ENCODE measurements at regions not wholly inside any gene's neighbourhood (a gene's known extent, or its start where the extent isn't known, plus 50 kb on each side); places are given as distances from the start of the nearest gene placed in this dataset.

DNA sequence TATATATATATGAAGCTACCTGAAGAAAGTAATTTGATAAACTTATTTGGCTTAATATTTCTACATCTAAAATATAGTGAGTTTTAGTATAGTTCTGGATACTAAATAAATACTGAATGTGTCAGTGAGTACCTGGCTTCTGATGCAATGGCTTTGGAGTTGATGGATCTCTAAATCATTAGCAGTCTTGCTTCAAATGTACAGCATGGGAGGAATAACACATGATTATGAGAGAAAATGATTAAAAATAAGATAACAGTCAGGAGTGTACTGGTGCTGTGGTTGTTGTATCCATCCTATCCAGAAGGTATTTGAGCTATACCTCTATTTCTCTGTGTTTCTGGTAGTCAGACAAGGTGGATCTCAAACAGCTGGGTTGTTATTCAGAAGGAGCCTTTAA is 641.3 kb downstream of the TRAM1L1 start:
- no peak overlapping the region for H3K4me2 ChIP-seq (ENCODE audit: low read length)
- ChIA-PET CTCF (no interaction called here), POLR2A (ENCODE audit: unreplicated experiment) (no interaction called here)
- H3F3A ChIP-seq (ENCODE audit: low read length, unreplicated experiment) = no peaks in the 10 kb centered on the region
- DNase-seq (no peak), ATAC-seq (no peak)
- intact Hi-C loops (cut with micrococcal nuclease) = no loop called here
- TF ChIP-seq, protein P1, sequence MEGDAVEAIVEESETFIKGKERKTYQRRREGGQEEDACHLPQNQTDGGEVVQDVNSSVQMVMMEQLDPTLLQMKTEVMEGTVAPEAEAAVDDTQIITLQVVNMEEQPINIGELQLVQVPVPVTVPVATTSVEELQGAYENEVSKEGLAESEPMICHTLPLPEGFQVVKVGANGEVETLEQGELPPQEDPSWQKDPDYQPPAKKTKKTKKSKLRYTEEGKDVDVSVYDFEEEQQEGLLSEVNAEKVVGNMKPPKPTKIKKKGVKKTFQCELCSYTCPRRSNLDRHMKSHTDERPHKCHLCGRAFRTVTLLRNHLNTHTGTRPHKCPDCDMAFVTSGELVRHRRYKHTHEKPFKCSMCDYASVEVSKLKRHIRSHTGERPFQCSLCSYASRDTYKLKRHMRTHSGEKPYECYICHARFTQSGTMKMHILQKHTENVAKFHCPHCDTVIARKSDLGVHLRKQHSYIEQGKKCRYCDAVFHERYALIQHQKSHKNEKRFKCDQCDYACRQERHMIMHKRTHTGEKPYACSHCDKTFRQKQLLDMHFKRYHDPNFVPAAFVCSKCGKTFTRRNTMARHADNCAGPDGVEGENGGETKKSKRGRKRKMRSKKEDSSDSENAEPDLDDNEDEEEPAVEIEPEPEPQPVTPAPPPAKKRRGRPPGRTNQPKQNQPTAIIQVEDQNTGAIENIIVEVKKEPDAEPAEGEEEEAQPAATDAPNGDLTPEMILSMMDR (conservative IDR thresholded peaks at IDR 0.05; ENCODE audit: low read depth, low read length) = no peak
- TF ChIP-seq EZH2phosphoT487 (IDR thresholded peaks at IDR 0.05; ENCODE audit: borderline replicate concordance, low read length) = no peak
- TF ChIP-seq EZH2 (IDR thresholded peaks at IDR 0.05; ENCODE audit: low read length, unreplicated experiment) = no peak
- no peak overlapping the region for H2AFZ ChIP-seq (ENCODE audit: low read length)
- no peak overlapping the region for H3K9ac ChIP-seq (ENCODE audit: low read length)
- H3K27ac ChIP-seq (ENCODE audit: low read length) = no peak overlapping the region
- H3K79me2 ChIP-seq (ENCODE audit: low read length) = no peaks in the 10 kb centered on the region
- H3K4me3 ChIP-seq (ENCODE audit: low read length) = no peak overlapping the region
- H3K27me3 ChIP-seq (ENCODE audit: low read length) = no peaks in the 10 kb centered on the region
- no TSS peak for BruUV-seq (replicated peaks)
- no peaks in the 10 kb centered on the region for H3K9me2 ChIP-seq (replicated peaks; ENCODE audit: low read length)
- no peaks in the 10 kb centered on the region for H3K9me3 ChIP-seq (ENCODE audit: low read length)
- no peaks in the 10 kb centered on the region for H3K36me3 ChIP-seq (ENCODE audit: low read depth, low read length)
- no peaks in the 10 kb centered on the region for H4K20me1 ChIP-seq (ENCODE audit: low read length)
- H3K4me1 ChIP-seq (ENCODE audit: insufficient read depth, low read length) = no peaks in the 10 kb centered on the region

DNA sequence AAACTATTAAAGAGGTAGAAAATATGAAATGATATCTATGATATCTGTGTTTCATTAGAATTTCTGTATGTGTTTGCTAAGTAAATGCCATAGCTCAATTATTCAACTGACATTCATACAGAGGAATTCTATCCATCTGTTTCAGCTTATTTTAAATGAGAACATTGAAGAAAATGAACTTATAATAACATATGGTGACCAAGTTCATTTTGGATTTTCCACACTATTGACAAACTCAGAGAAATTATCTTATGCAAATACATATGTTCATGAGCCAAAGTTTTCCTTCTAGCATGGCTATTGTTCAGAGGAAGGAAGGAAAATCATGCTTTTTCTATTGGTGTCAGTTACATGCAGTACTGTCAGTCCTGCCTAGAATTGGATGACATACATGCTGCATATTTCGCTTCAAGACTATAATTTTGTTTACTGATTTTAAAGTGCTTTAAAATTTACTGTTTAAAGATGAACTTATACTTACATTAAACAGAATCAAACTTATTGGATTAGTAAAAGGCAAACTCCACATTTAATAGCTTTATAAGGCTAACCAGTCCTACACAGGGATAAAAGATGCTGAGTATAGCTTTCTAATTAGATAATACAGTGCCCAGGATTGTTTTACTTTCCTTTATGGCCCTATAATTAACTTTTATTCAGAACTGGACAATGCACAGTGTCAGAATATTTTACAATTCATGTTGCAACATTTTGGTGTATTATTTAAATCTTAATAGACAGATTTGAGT is 646.2 kb downstream of the TRAM1L1 start:
- no peak overlapping the region for H3K27ac ChIP-seq (ENCODE audit: low read length)
- H2AFZ ChIP-seq (ENCODE audit: low read length) = no peak overlapping the region
- ATAC-seq (no peak), DNase-seq (no peak)
- no peaks in the 10 kb centered on the region for H3K79me2 ChIP-seq (ENCODE audit: low read length)
- no peaks in the 10 kb centered on the region for H3K27me3 ChIP-seq (ENCODE audit: low read length)
- H3K4me2 ChIP-seq (ENCODE audit: low read length) = no peak overlapping the region
- TF ChIP-seq, protein P1 (conservative IDR thresholded peaks at IDR 0.05; ENCODE audit: low read depth, low read length) = no peak
- no peak for TF ChIP-seq EZH2 (IDR thresholded peaks at IDR 0.05; ENCODE audit: low read length, unreplicated experiment)
- TF ChIP-seq EZH2phosphoT487 (IDR thresholded peaks at IDR 0.05; ENCODE audit: borderline replicate concordance, low read length) = no peak
- no peaks in the 10 kb centered on the region for H3K9me3 ChIP-seq (ENCODE audit: low read length)
- CTCF ChIA-PET = no interaction called here
- H3K9ac ChIP-seq (ENCODE audit: low read length) = no peak overlapping the region
- H3F3A ChIP-seq (ENCODE audit: low read length, unreplicated experiment) = no peaks in the 10 kb centered on the region
- no TSS peak for BruUV-seq (replicated peaks)
- no peaks in the 10 kb centered on the region for H3K4me1 ChIP-seq (ENCODE audit: insufficient read depth, low read length)
- H3K4me3 ChIP-seq (ENCODE audit: low read length) = no peak overlapping the region
- POLR2A ChIA-PET (ENCODE audit: unreplicated experiment) = no interaction called here
- H4K20me1 ChIP-seq (ENCODE audit: low read length) = no peaks in the 10 kb centered on the region
- intact Hi-C loops (cut with micrococcal nuclease) = no loop called here
- H3K9me2 ChIP-seq (replicated peaks; ENCODE audit: low read length) = no peaks in the 10 kb centered on the region
- H3K36me3 ChIP-seq (ENCODE audit: low read depth, low read length) = no peaks in the 10 kb centered on the region

DNA sequence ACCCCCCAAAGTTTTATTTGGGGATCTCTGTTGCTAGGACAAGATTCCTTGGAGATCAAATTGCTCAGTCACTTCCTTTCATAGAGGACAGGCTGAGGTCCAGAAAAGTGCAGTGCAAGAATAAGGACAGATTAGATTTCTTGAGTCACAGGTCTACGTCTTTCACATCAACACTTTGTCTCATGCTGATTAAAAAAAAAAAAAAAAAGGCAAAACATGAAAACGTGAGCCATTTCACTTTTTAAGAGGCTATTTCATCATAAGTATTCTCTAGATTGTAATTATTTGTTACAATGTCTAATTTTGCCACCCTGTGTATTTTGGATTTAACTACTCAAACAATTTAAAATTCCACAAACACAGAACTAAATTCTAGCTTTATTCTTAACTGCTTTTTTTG is 647.0 kb downstream of the TRAM1L1 start:
- no peaks in the 10 kb centered on the region for H3K36me3 ChIP-seq (ENCODE audit: low read depth, low read length)
- no peaks in the 10 kb centered on the region for H3K79me2 ChIP-seq (ENCODE audit: low read length)
- H3K27ac ChIP-seq (ENCODE audit: low read length) = no peak overlapping the region
- no peaks in the 10 kb centered on the region for H3F3A ChIP-seq (ENCODE audit: low read length, unreplicated experiment)
- no peaks in the 10 kb centered on the region for H3K9me3 ChIP-seq (ENCODE audit: low read length)
- TF ChIP-seq, protein P1 (conservative IDR thresholded peaks at IDR 0.05; ENCODE audit: low read depth, low read length) = no peak
- TF ChIP-seq EZH2phosphoT487 (IDR thresholded peaks at IDR 0.05; ENCODE audit: borderline replicate concordance, low read length) (no peak), EZH2 (IDR thresholded peaks at IDR 0.05; ENCODE audit: low read length, unreplicated experiment) (no peak)
- POLR2A ChIA-PET (ENCODE audit: unreplicated experiment) = no interaction called here
- no peak overlapping the region for H3K4me2 ChIP-seq (ENCODE audit: low read length)
- no peak for DNase-seq
- H2AFZ ChIP-seq (ENCODE audit: low read length) = no peak overlapping the region
- H3K4me3 ChIP-seq (ENCODE audit: low read length) = no peak overlapping the region
- H3K27me3 ChIP-seq (ENCODE audit: low read length) = no peaks in the 10 kb centered on the region
- BruUV-seq (replicated peaks) = no TSS peak
- H3K9ac ChIP-seq (ENCODE audit: low read length) = no peak overlapping the region
- H4K20me1 ChIP-seq (ENCODE audit: low read length) = no peaks in the 10 kb centered on the region
- CTCF ChIA-PET = no interaction called here
- H3K9me2 ChIP-seq (replicated peaks; ENCODE audit: low read length) = no peaks in the 10 kb centered on the region
- intact Hi-C loops (cut with micrococcal nuclease) = no loop called here
- no peak for ATAC-seq
- H3K4me1 ChIP-seq (ENCODE audit: insufficient read depth, low read length) = no peaks in the 10 kb centered on the region

Measured in PC-3 (cell line).